ENCODE measurements at regions not wholly inside any gene's neighbourhood (a gene's known extent, or its start where the extent isn't known, plus 50 kb on each side); places are given as distances from the start of the nearest gene placed in this dataset.

DNA sequence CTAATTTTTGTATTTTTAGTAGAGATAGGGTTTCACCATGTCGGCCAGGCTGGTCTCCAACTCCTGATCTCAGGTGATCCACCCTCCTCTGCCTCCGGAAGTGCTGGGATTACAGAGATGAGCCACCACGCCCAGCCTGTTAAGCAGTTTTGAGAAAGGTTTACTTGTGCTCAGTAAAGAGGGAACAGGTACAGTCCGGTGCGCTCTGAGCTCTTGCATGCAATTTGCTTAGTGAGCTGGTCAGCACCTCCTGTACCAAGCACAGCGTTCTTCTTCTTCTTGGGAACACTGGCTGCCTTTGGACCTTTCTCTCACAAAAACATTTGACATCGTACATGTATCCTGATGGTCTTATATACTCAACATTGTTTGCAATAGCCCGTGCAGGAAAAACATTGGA, 118.3 kb downstream of the AKR1D1 start:
- TF ChIP-seq, protein P1, sequence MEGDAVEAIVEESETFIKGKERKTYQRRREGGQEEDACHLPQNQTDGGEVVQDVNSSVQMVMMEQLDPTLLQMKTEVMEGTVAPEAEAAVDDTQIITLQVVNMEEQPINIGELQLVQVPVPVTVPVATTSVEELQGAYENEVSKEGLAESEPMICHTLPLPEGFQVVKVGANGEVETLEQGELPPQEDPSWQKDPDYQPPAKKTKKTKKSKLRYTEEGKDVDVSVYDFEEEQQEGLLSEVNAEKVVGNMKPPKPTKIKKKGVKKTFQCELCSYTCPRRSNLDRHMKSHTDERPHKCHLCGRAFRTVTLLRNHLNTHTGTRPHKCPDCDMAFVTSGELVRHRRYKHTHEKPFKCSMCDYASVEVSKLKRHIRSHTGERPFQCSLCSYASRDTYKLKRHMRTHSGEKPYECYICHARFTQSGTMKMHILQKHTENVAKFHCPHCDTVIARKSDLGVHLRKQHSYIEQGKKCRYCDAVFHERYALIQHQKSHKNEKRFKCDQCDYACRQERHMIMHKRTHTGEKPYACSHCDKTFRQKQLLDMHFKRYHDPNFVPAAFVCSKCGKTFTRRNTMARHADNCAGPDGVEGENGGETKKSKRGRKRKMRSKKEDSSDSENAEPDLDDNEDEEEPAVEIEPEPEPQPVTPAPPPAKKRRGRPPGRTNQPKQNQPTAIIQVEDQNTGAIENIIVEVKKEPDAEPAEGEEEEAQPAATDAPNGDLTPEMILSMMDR (IDR thresholded peaks at IDR 0.05): no peak
- TF ChIP-seq POLR2AphosphoS5 (IDR thresholded peaks at IDR 0.05): no peak
- no peak for TF ChIP-seq EP300 (IDR thresholded peaks at IDR 0.05)

Measured in esophagus muscularis mucosa (tissue), 4 donors.